SK-N-SH treated with all-trans-retinoic acid at 6 μM for 48 hours (cell line): ENCODE measurements at regions not wholly inside any gene's neighbourhood (a gene's known extent, or its start where the extent isn't known, plus 50 kb on each side); places are given as distances from the start of the nearest gene placed in this dataset.

ENCODE experiments used
- ATAC-seq: fragments of 200-7000 bp; cut with Tn5 transposase; 3 replicates; pipeline ENCODE4 v1.9.1; 2020; ENCODE audit warnings: mild to moderate bottlenecking, moderate library complexity
- ARNTL ChIP-seq: fragments of 450-650 bp; formaldehyde crosslinking; IDR thresholded peaks from 2 replicates; pipeline ENCODE4 v1.5.0; 2020; ENCODE audit warnings: low read depth, mild to moderate bottlenecking, moderate library complexity, borderline replicate concordance
- CREB5 ChIP-seq: fragments of 250-450 bp; sonication (Bioruptor Pico); IDR thresholded peaks from 2 replicates; pipeline ENCODE4 v1.5.1; 2020; ENCODE audit warnings: low read depth, mild to moderate bottlenecking, moderate library complexity
- CSDC2 ChIP-seq: fragments of 250-450 bp; sonication (Bioruptor Pico); IDR thresholded peaks from 2 replicates; pipeline ENCODE4 v1.5.0; 2020; ENCODE audit warnings: mild to moderate bottlenecking, moderate library complexity
- CSRNP3 ChIP-seq: fragments of 250-450 bp; sonication (Bioruptor Pico); IDR thresholded peaks from 2 replicates; pipeline ENCODE4 v1.5.1; 2021; ENCODE audit warnings: mild to moderate bottlenecking, moderate library complexity
- ESRRG ChIP-seq: fragments of 250-450 bp; sonication (Bioruptor Pico); IDR thresholded peaks from 2 replicates; pipeline ENCODE4 v1.6.1; 2021; ENCODE audit warnings: mild to moderate bottlenecking
- GLIS3 ChIP-seq: fragments of 250-450 bp; sonication (Bioruptor Pico); IDR thresholded peaks from 2 replicates; pipeline ENCODE4 v1.5.0; 2020; ENCODE audit warnings: mild to moderate bottlenecking, moderate library complexity
- ISL1 ChIP-seq: fragments of 250-450 bp; sonication (Bioruptor Pico); IDR thresholded peaks from 2 replicates; pipeline ENCODE4 v2.1.2; 2022; ENCODE audit warnings: mild to moderate bottlenecking, moderate library complexity
- OSR1 ChIP-seq: fragments of 250-450 bp; sonication (Bioruptor Pico); IDR thresholded peaks from 2 replicates; pipeline ENCODE4 v1.8.0; 2022; ENCODE audit warnings: moderate library complexity, mild to moderate bottlenecking, inconsistent platforms
- PATZ1 ChIP-seq: fragments of 250-450 bp; sonication (Bioruptor Pico); IDR thresholded peaks from 2 replicates; pipeline ENCODE4 v1.8.0; 2020; ENCODE audit warnings: mild to moderate bottlenecking, moderate library complexity, borderline replicate concordance
- POU6F1 ChIP-seq: fragments of 250-450 bp; sonication (Bioruptor Pico); IDR thresholded peaks from 2 replicates; pipeline ENCODE4 v1.8.0; 2021; ENCODE audit warnings: low read depth, mild to moderate bottlenecking, moderate library complexity, borderline replicate concordance
- PPARA ChIP-seq: fragments of 250-450 bp; sonication (Bioruptor Pico); IDR thresholded peaks from 2 replicates; pipeline ENCODE4 v1.5.0; 2020; ENCODE audit warnings: mild to moderate bottlenecking, borderline replicate concordance
- RARB ChIP-seq: fragments of 250-450 bp; sonication (Bioruptor Pico); IDR thresholded peaks from 2 replicates; pipeline ENCODE4 v1.8.0; 2021; ENCODE audit warnings: mild to moderate bottlenecking, moderate library complexity
- TCF4 ChIP-seq: fragments of 250-450 bp; sonication (Bioruptor Pico); IDR thresholded peaks from 2 replicates; pipeline ENCODE4 v1.8.0; 2021; ENCODE audit warnings: mild to moderate bottlenecking, moderate library complexity, borderline replicate concordance
- TOX ChIP-seq: fragments of 250-450 bp; sonication (Bioruptor Pico); IDR thresholded peaks from 2 replicates; pipeline ENCODE4 v1.8.0; 2021; ENCODE audit warnings: mild to moderate bottlenecking, moderate library complexity, borderline replicate concordance
- TSHZ2 ChIP-seq: fragments of 250-450 bp; sonication (Bioruptor Pico); IDR thresholded peaks from 2 replicates; pipeline ENCODE4 v1.5.0; 2020; ENCODE audit warnings: mild to moderate bottlenecking, moderate library complexity
- ZC3H10 ChIP-seq: fragments of 250-450 bp; sonication (Bioruptor Pico); IDR thresholded peaks from 2 replicates; pipeline ENCODE4 v1.5.1; 2021; ENCODE audit warnings: mild to moderate bottlenecking, moderate library complexity
- ZFP3 ChIP-seq: fragments of 250-450 bp; sonication (Bioruptor Pico); IDR thresholded peaks from 2 replicates; pipeline ENCODE4 v1.5.0; 2020; ENCODE audit warnings: mild to moderate bottlenecking, moderate library complexity
- ZFP30 ChIP-seq: fragments of 450-650 bp; formaldehyde crosslinking; IDR thresholded peaks from 2 replicates; pipeline ENCODE4 v1.5.0; 2022; ENCODE audit warnings: mild to moderate bottlenecking, moderate library complexity
- ZNF565 ChIP-seq: fragments of 450-650 bp; formaldehyde crosslinking; conservative IDR thresholded peaks from 2 replicates; pipeline ENCODE4 v1.5.0; 2020; ENCODE audit warnings: low read depth, mild to moderate bottlenecking, moderate library complexity
- ZNF70 ChIP-seq: fragments of 450-650 bp; formaldehyde crosslinking; IDR thresholded peaks from 2 replicates; pipeline ENCODE4 v1.5.0; 2020; ENCODE audit warnings: mild to moderate bottlenecking, moderate library complexity
- ZNF8 ChIP-seq: fragments of 450-650 bp; formaldehyde crosslinking; IDR thresholded peaks from 2 replicates; pipeline ENCODE4 v1.5.0; 2020; ENCODE audit warnings: mild to moderate bottlenecking, moderate library complexity

- no peak for TF ChIP-seq PPARA (CRISPR knock-in tag)
- TF ChIP-seq ZFP30 (CRISPR knock-in tag) = no peak
- TF ChIP-seq TSHZ2 (CRISPR knock-in tag) = no peak
- no peak for TF ChIP-seq TCF4 (CRISPR knock-in tag)
- no peak for TF ChIP-seq ESRRG (CRISPR knock-in tag)
- no peak for TF ChIP-seq ARNTL (CRISPR knock-in tag)
- TF ChIP-seq OSR1 (CRISPR knock-in tag) = no peak
- TF ChIP-seq CREB5 (CRISPR knock-in tag) = no peak
- TF ChIP-seq GLIS3 (CRISPR knock-in tag) = no peak
- no peak for TF ChIP-seq PATZ1
- no peak for TF ChIP-seq ZNF565 (CRISPR knock-in tag)
- no peak for TF ChIP-seq ZFP3 (CRISPR knock-in tag)
- TF ChIP-seq, all 23 proteins: peak for 0
- no peak for ATAC-seq
Observed at GRCh38 chr5:118008779-118009178, 979.6 kb downstream of the DTWD2 start.

- ATAC-seq = no peak
Observed at GRCh38 chr5:118007262-118007661, 981.1 kb downstream of the DTWD2 start.

GRCh38 chr5:118006219-118006618 lies 982.1 kb downstream of the DTWD2 start:
- ATAC-seq = no peak
- no peak for TF ChIP-seq TOX (CRISPR knock-in tag)
- no peak for TF ChIP-seq ZC3H10 (CRISPR knock-in tag)
- TF ChIP-seq CSRNP3 (CRISPR knock-in tag) = no peak
- TF ChIP-seq ZFP3 (CRISPR knock-in tag) = no peak
- no peak for TF ChIP-seq PPARA (CRISPR knock-in tag)
- no peak for TF ChIP-seq TCF4 (CRISPR knock-in tag)
- no peak for TF ChIP-seq ESRRG (CRISPR knock-in tag)

More at GRCh38 chr5:118007262-118007661, 981.1 kb downstream of the DTWD2 start:
- TF ChIP-seq ZNF70 = no peak
- no peak for TF ChIP-seq TCF4 (CRISPR knock-in tag)
- TF ChIP-seq TOX (CRISPR knock-in tag) = no peak
- TF ChIP-seq ISL1 (CRISPR knock-in tag) = no peak
- no peak for TF ChIP-seq CSDC2 (CRISPR knock-in tag)
- no peak for TF ChIP-seq OSR1 (CRISPR knock-in tag)
- TF ChIP-seq POU6F1 (CRISPR knock-in tag) = no peak
- TF ChIP-seq CSRNP3 (CRISPR knock-in tag) = no peak
- no peak for TF ChIP-seq RARB (CRISPR knock-in tag)
- no peak for TF ChIP-seq PPARA (CRISPR knock-in tag)
- TF ChIP-seq ZFP30 (CRISPR knock-in tag) = no peak
- TF ChIP-seq ZNF8 (CRISPR knock-in tag) = no peak
